ENCODE measurements at regions not wholly inside any gene's neighbourhood (a gene's known extent, or its start where the extent isn't known, plus 50 kb on each side); places are given as distances from the start of the nearest gene placed in this dataset.
"Not testable (repeated sequence)": the region's sequence is repeated elsewhere in the genome, so short reads cannot be mapped to it uniquely, and the experiment has no call there.

DNA sequence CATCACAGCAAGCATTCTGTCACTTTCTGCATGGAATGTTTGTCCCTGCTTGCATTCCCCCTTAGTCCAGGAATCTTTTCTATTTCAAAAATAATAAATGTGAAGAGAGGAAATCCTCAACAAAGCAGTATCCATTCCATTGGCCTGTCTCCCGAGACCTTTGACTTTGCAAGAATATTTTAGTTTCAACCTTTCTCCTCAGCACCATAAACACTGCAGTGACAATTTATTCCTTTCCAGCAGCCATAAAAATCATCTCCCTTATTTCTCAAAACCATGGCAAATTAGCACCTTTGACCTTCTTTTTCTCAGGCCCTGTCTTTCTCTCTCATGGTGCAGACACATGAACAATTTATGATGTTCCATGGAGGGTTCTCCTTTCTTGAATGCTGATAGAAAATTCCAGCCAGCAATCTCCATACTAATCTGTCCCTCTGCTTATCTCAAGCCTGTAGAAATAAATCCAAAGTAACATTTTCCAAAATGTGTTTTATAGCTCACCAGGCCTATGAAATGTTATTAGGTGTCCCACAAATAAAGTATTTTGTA is 352.1 kb upstream of the CCL2 start:
- no peak for DNase-seq (ENCODE audit: low spot score)

GRCh38 chr17:33904476-33904875 is 350.6 kb upstream of the CCL2 start:
- no peak for DNase-seq (ENCODE audit: low spot score)

- DNase-seq (ENCODE audit: low spot score), result no peak
Measured at GRCh38 chr17:33905338-33905800, 349.7 kb upstream of the CCL2 start.

DNA sequence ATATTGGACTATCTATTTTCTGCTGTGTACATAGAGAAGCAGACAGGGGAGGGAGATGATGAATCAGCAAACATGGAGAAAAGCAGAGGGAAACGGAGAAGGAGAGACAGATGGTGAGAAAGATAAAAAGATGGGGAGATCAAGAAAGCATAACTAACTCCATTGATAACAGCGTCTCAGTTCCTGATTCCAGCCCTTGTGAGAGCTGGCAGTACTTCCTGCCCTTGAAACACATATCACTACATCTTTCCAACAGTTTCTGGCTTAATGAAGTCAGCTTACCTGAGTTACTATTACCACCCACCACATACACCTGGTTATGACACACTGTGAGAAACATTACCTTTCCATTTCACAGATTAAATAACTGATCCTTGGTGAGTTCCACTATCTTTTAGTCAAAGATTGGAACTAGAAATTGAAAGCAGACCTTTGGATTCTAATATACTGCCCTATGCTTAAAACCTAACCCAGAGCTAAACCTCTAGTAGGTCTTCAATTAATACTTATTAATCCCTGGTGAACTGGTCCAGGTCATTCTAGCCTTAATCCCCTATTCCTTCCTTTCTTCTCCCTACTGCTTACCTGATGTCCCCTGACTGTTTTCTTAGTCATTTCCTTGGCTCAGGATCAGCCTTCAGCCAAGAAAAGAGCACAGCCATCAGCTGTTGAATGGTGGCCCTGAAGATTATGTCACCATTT is 346.6 kb upstream of the CCL2 start:
- DNase-seq (ENCODE audit: low spot score), result no peak

DNA sequence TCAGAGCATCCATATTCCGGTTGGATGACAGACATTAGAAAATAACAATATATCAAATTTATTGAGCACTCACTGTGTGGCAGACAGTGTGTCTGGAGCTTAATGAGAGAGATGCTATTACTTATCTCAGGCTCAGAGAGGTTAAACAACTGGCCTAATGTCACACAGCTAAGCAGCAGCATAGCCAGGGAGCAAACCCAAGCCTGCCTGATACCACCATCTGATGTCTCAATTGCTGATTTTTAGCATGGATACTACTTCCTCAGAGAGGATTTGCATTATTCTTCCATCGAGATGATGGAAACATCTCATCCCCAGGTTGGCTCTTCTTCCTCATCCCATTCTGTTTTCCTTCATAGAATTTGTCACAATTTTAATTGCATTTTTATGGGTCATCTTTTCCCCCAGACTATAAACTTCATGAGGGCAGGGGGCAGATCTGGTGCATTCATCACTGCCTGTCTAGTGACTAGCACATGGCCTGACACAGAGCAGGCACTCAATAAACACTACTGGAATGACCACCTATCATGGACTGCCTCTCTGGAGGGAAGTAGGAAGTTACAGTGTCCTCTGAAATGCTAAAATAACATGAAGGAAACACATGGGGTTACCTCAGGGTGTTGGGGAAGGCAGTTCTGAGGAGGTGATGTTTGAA is 344.8 kb upstream of the CCL2 start:
- DNase-seq (ENCODE audit: low spot score), result no peak

GRCh38 chr17:33914125-33914524 is 341.0 kb upstream of the CCL2 start:
- no peak for DNase-seq (ENCODE audit: low spot score)

DNA sequence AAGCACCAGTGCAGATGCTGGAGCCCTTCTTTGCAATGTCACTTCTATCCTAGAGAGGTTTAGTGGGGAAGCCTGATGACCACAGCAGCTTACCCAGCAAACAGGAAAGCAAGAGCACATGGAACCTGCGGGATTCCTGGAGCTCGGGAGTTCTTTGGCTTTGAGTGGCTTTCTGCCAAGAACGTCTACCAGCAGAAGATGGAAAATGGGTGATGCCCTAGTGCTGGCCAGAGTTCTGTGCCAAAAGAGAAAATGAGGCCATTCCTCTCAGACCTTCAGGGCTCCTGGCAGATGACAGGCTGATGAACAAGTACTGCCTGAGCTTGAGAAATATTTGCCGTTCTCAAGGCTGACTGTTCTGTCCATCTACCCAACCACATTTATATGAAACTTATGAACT is 332.1 kb upstream of the CCL2 start:
- DNase-seq (ENCODE audit: low spot score), result no peak

- no peak for DNase-seq (ENCODE audit: low spot score)
Measured at GRCh38 chr17:33924104-33924503, 331.0 kb upstream of the CCL2 start.

GRCh38 chr17:33925649-33926048 is 329.4 kb upstream of the CCL2 start:
- DNase-seq (ENCODE audit: low spot score), result no peak

DNA sequence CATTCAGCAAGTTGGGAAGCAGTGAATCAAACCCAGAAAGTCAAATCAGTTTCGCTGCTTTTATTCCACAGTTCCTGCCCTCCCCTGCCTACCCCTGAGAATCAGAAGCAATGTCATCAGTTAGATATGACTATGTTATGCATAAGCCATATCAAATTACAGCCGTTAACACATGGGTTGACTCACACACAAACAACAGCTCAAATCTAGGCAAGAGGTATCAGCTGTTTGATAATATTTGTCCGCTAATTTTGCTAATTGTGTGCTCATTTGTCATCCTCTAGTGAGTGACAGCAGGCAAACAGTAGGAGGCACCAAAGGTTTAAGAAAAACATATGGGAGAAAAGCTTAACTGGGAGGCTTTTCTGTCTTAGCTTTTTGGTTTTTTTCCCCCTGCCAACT is 327.4 kb upstream of the CCL2 start:
- no peak for DNase-seq (ENCODE audit: low spot score)

DNA sequence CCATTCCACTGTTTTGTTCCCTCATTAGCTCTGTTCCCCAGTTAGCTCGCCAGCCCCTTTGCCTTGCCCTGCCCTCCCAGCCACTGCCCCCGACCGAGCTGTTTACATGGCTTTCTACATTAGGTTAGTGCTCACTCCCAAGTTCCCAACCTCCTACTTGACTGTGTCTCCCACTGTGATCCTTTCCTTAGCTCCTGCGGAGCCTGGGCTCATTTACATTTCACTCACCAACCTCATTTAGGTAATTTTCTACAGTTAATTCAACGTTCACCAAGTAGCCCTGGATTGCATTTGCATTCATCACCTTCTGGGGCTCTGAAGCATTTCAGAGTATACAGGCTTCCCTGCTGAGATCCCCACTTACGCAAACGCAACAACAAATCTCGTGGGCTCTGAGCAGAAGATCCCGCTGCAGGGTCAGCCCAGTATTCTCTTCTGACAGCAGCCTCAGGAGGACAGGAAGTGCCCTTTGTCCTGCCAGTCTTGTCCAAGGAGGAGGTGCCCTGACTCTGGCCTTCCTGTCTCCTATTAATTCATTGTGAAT is 325.8 kb upstream of the CCL2 start:
- no peak for DNase-seq (ENCODE audit: low spot score)

DNA sequence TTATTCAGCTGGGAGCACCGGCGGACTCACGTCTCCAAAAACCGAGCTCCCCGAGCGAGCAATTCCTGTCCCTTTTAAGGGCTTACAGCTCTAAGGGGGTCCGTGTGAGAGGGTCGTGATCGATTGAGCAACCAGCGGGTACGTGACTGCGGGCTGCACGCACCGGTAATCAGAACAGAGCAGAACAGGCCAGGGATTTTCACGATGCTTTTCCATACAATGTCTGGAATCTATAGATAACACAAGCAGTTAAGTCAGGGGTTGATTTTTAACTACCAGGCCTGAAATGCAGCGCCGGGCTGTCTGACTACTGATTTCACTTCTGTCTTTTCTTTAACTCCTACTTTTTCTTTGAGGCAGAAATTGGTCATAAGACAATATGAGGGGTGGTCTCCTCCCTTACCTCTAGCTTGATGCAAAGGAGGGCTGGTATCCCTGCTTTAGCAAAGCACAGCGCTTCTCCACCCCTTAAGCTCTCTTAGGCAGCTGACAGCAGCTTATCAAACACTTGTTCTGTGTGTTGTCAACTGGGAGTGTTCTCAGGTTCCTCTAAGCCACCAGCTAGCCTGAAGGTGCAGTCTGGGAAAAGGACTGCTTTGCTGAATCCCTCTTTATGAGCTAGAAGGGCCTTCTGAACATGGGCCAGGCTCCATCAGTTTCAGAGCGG is 323.8 kb upstream of the CCL2 start:
- not testable (repeated sequence) for DNase-seq (ENCODE audit: low spot score)

- no peak for DNase-seq (ENCODE audit: low spot score)
Measured at GRCh38 chr17:33932996-33933395, 322.1 kb upstream of the CCL2 start.

DNA sequence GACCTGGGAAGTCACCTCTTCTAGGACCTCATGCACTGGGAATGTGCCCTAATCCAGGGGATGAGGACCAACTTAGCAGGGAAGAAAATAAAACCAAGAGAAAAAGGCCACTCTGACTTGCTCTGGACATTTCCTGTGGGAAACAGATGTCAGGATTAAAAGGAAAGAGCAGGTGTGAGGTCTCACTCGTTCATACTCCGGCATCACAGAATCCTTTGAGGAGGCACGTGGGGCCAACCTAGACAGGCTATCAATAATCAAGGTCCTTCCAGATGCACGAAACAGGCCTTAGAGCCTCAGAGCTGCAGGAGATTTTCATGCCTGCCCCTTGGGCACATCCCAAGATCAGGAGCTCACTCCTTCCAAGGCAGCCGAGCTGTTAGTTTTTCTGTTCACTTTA is 321.5 kb upstream of the CCL2 start:
- DNase-seq (ENCODE audit: low spot score), result no peak

DNA sequence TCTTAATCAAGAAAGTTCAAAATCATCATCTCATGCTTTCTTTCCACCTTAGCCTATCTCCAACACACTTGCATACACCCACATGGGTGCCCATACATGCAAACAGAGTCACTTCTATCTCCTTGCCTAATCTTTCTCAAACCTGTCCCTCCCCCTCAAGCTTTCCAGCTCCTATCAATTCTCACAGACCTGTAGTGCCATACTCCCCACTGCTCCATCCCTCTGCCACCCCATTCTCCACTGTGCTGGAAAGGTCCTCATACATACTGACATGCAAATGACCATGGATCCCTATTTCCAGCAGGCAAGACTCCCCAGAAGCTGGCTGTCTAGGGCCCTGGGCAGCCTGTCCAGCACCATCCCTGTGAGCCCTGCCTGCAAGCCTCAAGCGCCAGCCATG is 320.4 kb upstream of the CCL2 start:
- DNase-seq (ENCODE audit: low spot score), result no peak

DNA sequence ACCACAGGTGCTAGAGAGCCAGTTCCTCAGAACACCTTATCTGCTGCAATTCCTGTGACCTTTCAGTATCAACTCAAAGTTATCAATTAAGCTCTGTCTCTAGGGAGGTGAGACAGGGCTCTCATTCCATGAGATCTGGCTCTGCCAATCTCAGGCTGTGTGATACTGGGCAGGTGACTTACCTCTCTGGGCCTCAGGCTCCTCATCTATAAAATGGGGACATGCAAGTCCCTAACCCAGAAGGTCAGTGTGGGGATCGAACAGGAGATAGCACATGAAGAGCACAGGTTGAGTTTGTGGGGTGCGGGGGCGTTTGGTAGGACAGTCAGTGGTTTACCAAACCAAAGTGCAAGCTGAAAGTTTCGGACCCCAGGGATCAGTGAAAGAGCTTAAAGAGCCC is 319.3 kb upstream of the CCL2 start:
- DNase-seq (ENCODE audit: low spot score), result no peak

DNA sequence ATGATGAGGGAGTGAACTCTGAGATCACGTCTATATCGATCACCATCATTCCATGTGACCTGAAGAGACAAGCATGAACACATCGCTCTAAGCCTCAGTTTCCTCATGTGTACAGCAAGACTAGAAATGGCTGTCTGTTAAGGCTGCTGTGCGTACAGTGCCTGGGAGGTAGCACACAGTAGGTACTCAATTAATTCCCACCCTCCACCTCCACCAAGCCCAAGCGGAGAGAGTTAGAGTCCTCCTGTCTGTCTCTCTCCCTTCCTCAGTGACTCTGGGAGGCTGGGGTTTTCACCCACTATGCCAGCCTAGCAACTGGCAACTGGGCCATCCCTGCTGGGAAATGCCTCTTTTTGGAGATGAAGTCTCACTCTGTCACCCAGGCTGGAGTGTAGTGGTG is 318.3 kb upstream of the CCL2 start:
- no peak for DNase-seq (ENCODE audit: low spot score)

DNA sequence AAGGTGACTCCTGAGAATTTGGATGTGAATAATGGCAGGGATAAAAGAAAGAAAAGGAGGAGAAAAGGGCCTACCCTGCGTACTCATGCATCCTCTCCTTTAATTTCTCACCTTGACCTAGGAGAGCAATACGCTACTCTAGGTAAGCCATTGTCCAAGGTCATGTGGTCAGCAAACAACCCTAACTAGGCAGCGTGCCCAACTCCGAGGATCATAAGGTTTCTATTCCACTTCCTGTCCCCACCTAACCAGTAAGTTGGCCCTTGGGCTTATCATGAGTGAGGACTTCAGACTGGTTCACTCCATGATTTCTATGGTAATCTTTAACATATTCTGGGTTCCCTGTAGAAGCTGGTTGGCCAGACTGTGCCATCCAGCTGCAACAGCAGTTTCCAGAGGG is 315.1 kb upstream of the CCL2 start:
- no peak for DNase-seq (ENCODE audit: low spot score)

DNA sequence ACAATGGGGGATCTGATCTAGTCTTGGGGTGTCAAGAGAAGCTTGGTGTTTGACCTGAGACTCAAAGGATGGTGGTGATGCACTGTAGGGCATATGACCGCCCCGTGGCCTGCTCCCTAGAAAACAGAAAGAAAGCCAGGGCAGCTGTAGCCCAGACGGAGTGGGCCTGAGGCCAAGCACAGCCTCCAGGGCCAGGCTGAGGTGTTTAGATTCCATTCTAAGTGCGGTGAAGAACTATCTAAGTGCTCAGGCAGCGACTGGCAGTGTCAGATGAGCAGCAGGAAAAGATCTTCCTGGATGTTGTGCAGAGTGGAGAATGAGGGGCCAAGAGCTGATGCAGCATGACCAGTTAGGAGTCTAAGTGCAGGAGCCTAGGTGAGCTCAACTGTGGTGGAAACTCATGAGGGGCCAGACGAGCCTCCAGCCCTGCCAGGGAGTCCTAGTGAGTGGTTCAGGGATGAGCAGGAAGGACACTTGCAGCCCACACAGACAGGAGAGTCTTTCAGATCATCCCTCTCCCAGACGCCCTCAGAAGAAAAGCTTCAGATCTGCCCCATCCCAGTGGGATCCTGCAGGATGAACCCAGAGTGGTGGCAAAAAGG is 314.2 kb upstream of the CCL2 start:
- no peak for DNase-seq (ENCODE audit: low spot score)

GRCh38 chr17:33941744-33942143 is 313.3 kb upstream of the CCL2 start:
- DNase-seq (ENCODE audit: low spot score), result no peak

- no peak for DNase-seq (ENCODE audit: low spot score)
Measured at GRCh38 chr17:33942414-33942813, 312.7 kb upstream of the CCL2 start.

- no peak for DNase-seq (ENCODE audit: low spot score)
Measured at GRCh38 chr17:33944412-33944811, 310.7 kb upstream of the CCL2 start.

Data from LoVo (cell line).